MCF 10A (cell line): ENCODE measurements at regions not wholly inside any gene's neighbourhood (a gene's known extent, or its start where the extent isn't known, plus 50 kb on each side); places are given as distances from the start of the nearest gene placed in this dataset.

Experiments used
- BruUV-seq: library from RNA; stranded (reverse); fragments of 400-500 nt; replicated peaks from 2 replicates; lab custom pipeline; 2021; lab: Mats Ljungman, UMichigan
- CTCF ChIA-PET: fragments of 300-600 bp; sonication (Branson Sonifier 250); formaldehyde crosslinking; extraction: SDS; loops from one replicate; lab custom pipeline; 2021; ENCODE audit warnings: antibody characterized with exemption, inconsistent platforms; lab: Yijun Ruan, JAX
- POLR2A ChIA-PET: fragments of 300-600, 350-650 bp; sonication (Branson Sonifier 250); formaldehyde crosslinking; extraction: SDS; loops from one replicate; lab custom pipeline; 2020; ENCODE audit warnings: antibody characterized with exemption, inconsistent platforms; lab: Yijun Ruan, JAX
- DNase-seq: peaks from one replicate; pipeline ENCODE4 v3.0.0-alpha.2; 2018; ENCODE audit not compliant: unreplicated experiment
- H3K27ac Mint-ChIP-seq: one replicate; pipeline ENCODE4 v1.8.0; 2022; ENCODE audit warnings: mild to moderate bottlenecking, low read depth, mixed read lengths; ENCODE audit not compliant: unreplicated experiment
- H3K27me3 Mint-ChIP-seq: one replicate; pipeline ENCODE4 v1.8.0; 2022; ENCODE audit warnings: mixed read lengths; ENCODE audit not compliant: insufficient read depth, unreplicated experiment
- H3K36me3 Mint-ChIP-seq: one replicate; pipeline ENCODE4 v1.8.0; 2022; ENCODE audit warnings: mild to moderate bottlenecking, moderate library complexity, mixed read lengths; ENCODE audit not compliant: insufficient read depth, unreplicated experiment
- H3K4me1 Mint-ChIP-seq: one replicate; pipeline ENCODE4 v1.8.0; 2022; ENCODE audit warnings: mixed read lengths; ENCODE audit not compliant: insufficient read depth, unreplicated experiment
- H3K4me3 Mint-ChIP-seq: one replicate; pipeline ENCODE4 v1.8.0; 2022; ENCODE audit warnings: mild to moderate bottlenecking, moderate library complexity, mixed read lengths; ENCODE audit not compliant: unreplicated experiment
- H3K9me3 Mint-ChIP-seq: one replicate; pipeline ENCODE4 v1.8.0; 2022; ENCODE audit warnings: mixed read lengths; ENCODE audit not compliant: unreplicated experiment
- intact Hi-C: fragments of 100-400 bp; cut with micrococcal nuclease; formaldehyde crosslinking; loops from 2 replicates; pipeline ENCODE4 v1.14.1; 2022
- TF ChIP-seq, protein P1 (sequence below): fragments of 200-600 bp; IDR thresholded peaks from one replicate; pipeline ENCODE4 v1.8.0; 2022; ENCODE audit warnings: antibody characterized with exemption, mild to moderate bottlenecking; ENCODE audit not compliant: unreplicated experiment

DNA sequence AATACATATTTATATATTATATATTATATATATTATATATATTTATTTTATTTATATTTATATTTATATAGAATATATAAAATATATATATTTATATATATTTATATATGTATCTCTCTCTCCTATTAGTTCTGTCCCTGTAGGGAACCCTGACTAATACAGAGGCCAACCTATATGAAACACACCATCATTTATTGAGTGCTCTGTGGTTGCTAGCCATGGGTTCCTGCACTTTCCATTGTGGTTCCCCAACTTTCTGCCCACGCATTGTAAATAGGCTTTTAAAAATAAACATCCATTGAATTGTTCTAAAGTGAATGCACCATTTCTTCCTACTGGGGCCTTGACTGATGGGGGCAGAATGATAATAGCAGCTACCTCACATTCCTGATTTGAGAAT is 93.8 kb upstream of the SESN3 start:
- Mint-ChIP-seq H3K9me3 (peaks cover 2% of the 10 kb centered on the region), H3K4me3 (no peak overlapping the region), H3K27me3 (no peaks in the 10 kb centered on the region), H3K36me3 (no peaks in the 10 kb centered on the region), H3K27ac (no peak overlapping the region), H3K4me1 (peaks cover 9% of the 10 kb centered on the region)
- ChIA-PET POLR2A (interaction anchor here (0.6 to 1.6 kb wide), 2 partner anchors 14 to 237 kb away, joined by 3 read pairs; no protein-coding TSS in a partner anchor), CTCF (no interaction called here)
- no TSS peak for BruUV-seq
- intact Hi-C loops = no loop called here
- TF ChIP-seq, protein P1, sequence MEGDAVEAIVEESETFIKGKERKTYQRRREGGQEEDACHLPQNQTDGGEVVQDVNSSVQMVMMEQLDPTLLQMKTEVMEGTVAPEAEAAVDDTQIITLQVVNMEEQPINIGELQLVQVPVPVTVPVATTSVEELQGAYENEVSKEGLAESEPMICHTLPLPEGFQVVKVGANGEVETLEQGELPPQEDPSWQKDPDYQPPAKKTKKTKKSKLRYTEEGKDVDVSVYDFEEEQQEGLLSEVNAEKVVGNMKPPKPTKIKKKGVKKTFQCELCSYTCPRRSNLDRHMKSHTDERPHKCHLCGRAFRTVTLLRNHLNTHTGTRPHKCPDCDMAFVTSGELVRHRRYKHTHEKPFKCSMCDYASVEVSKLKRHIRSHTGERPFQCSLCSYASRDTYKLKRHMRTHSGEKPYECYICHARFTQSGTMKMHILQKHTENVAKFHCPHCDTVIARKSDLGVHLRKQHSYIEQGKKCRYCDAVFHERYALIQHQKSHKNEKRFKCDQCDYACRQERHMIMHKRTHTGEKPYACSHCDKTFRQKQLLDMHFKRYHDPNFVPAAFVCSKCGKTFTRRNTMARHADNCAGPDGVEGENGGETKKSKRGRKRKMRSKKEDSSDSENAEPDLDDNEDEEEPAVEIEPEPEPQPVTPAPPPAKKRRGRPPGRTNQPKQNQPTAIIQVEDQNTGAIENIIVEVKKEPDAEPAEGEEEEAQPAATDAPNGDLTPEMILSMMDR = no peak
- no peak for DNase-seq

- intact Hi-C loops = no loop called here
- H3K27ac Mint-ChIP-seq = no peak overlapping the region
- H3K27me3 Mint-ChIP-seq = no peaks in the 10 kb centered on the region
- no peaks in the 10 kb centered on the region for H3K36me3 Mint-ChIP-seq
- ChIA-PET POLR2A (no interaction called here), CTCF (interaction anchor here (0.5 kb wide), 1 partner anchor 24 kb away, joined by 3 read pairs; no protein-coding TSS in a partner anchor)
- H3K9me3 Mint-ChIP-seq = peaks cover 7% of the 10 kb centered on the region
- no TSS peak for BruUV-seq
- DNase-seq = no peak
- TF ChIP-seq, protein P1 = no peak
- no peak overlapping the region for H3K4me3 Mint-ChIP-seq
- peaks cover 9% of the 10 kb centered on the region for H3K4me1 Mint-ChIP-seq
Measured at GRCh38 chr11:95322539-95322938, 91.5 kb upstream of the SESN3 start.

GRCh38 chr11:95318498-95318897 is 87.5 kb upstream of the SESN3 start:
- CTCF ChIA-PET = interaction anchor here (0.6 to 1.1 kb wide), 4 partner anchors 15 to 387 kb away, joined by 4 to 5 read pairs (median 4); no protein-coding TSS in a partner anchor

DNA sequence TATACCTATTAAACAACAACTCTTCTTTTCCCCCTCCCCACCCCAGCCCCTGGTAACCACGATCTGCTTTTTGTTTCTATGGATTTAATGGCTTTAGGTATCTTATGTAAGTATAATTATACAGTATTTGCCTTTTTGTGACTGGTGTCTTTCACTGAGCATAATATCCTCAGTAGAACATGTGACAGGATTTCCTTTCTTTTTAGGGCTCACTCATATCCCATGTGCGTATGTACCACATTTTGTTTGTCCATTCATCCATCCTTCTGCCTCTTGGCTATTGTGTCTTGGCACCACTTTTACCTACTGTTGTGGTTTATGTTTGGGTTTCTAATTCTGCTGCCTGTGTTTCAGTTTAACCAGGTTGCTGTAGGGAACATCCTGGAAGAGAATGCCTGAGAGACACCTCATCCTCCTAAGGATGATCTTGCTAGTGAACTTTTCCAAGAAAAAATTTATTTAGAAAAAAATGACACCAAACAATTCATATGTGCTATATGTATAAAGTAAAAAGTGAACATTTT is 77.6 kb upstream of the SESN3 start:
- no peaks in the 10 kb centered on the region for H3K36me3 Mint-ChIP-seq
- intact Hi-C loops = no loop called here
- no peaks in the 10 kb centered on the region for H3K4me1 Mint-ChIP-seq
- H3K27ac Mint-ChIP-seq = no peak overlapping the region
- POLR2A ChIA-PET = no interaction called here
- no TSS peak for BruUV-seq
- CTCF ChIA-PET = no interaction called here
- no peak overlapping the region for H3K4me3 Mint-ChIP-seq
- TF ChIP-seq, protein P1 = no peak
- DNase-seq = no peak
- no peaks in the 10 kb centered on the region for H3K9me3 Mint-ChIP-seq
- no peaks in the 10 kb centered on the region for H3K27me3 Mint-ChIP-seq

More at GRCh38 chr11:95318498-95318897, 87.5 kb upstream of the SESN3 start:
- peaks cover 7% of the 10 kb centered on the region for H3K9me3 Mint-ChIP-seq
- no peak overlapping the region for H3K4me3 Mint-ChIP-seq
- no peaks in the 10 kb centered on the region for H3K36me3 Mint-ChIP-seq
- H3K27me3 Mint-ChIP-seq = no peaks in the 10 kb centered on the region
- POLR2A ChIA-PET = interaction anchor here (0.6 kb wide), 1 partner anchor 997 kb away, joined by 4 read pairs; no protein-coding TSS in a partner anchor
- no TSS peak for BruUV-seq
- intact Hi-C loops = no loop called here
- H3K27ac Mint-ChIP-seq = no peak overlapping the region
- peaks cover 9% of the 10 kb centered on the region for H3K4me1 Mint-ChIP-seq
- DNase-seq = no peak
- TF ChIP-seq, protein P1 = no peak
